ENCODE measurements at regions not wholly inside any gene's neighbourhood (a gene's known extent, or its start where the extent isn't known, plus 50 kb on each side); places are given as distances from the start of the nearest gene placed in this dataset.

DNA sequence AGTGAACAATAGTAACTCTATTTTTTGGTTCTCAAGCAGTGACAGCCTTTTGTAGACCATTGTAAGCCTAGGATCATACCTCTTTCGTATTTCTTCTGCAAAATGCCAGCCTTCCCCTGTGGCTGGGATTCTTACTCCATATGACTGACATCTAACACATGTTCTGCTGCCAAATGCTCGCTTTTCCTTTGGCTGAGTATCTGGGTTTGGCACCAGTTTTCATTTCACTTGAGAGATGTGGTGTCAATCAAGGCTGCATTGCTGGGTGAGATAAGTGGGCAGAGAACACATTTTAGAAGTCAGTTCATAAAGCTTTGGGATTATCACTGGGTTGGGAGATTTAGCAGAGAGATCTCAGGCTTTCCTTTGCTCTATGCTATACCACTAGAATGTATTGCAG lies 514.7 kb upstream of the SGO1 start:
- no peaks in the 10 kb centered on the region for H3K4me1 Mint-ChIP-seq (ENCODE audit: low read depth in 2 of 2)
- H3K27ac Mint-ChIP-seq, result no peak overlapping the region
- no peaks in the 10 kb centered on the region for H3K27me3 Mint-ChIP-seq
- no peaks in the 10 kb centered on the region for H3K36me3 Mint-ChIP-seq
- H3K4me3 Mint-ChIP-seq, result no peak overlapping the region
- ATAC-seq, result no peak
- DNase-seq (ENCODE audit: low spot score), result no peak
- H3K9me3 Mint-ChIP-seq, result peaks cover 10% of the 10 kb centered on the region

DNA sequence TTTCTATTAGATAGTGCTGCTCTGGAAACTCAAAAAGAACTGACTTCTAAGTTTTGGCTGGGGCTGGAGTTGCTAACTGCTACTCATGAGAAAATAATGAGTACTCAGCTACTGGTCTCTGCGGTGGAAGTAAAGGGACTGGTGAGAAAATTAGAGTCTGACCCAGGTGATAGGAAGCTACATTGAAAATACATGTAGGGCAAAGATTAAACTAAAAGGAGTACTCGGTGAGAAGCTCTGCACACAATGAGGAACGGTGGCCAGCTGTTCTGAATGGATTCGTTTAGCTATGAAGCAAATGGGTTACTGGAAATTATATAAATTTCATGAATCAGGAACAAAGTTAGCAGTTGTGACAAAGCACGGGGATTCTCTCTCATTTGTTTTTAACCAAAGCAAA lies 512.9 kb upstream of the SGO1 start:
- Mint-ChIP-seq H3K27ac (no peak overlapping the region), H3K36me3 (no peaks in the 10 kb centered on the region), H3K27me3 (no peaks in the 10 kb centered on the region), H3K4me1 (ENCODE audit: low read depth in 2 of 2) (no peaks in the 10 kb centered on the region), H3K4me3 (no peak overlapping the region), H3K9me3 (peaks cover 14% of the 10 kb centered on the region)
- ATAC-seq (no peak), DNase-seq (ENCODE audit: low spot score) (no peak)

GRCh38 chr3:20696388-20697150 lies 510.6 kb upstream of the SGO1 start:
- H3K9me3 Mint-ChIP-seq, result peaks cover 16% of the 10 kb centered on the region
- DNase-seq (ENCODE audit: low spot score) (no peak), ATAC-seq (no peak)
- H3K36me3 Mint-ChIP-seq, result no peaks in the 10 kb centered on the region
- no peaks in the 10 kb centered on the region for H3K27me3 Mint-ChIP-seq
- no peaks in the 10 kb centered on the region for H3K4me1 Mint-ChIP-seq (ENCODE audit: low read depth in 2 of 2)
- no peak overlapping the region for H3K4me3 Mint-ChIP-seq
- no peak overlapping the region for H3K27ac Mint-ChIP-seq

DNA sequence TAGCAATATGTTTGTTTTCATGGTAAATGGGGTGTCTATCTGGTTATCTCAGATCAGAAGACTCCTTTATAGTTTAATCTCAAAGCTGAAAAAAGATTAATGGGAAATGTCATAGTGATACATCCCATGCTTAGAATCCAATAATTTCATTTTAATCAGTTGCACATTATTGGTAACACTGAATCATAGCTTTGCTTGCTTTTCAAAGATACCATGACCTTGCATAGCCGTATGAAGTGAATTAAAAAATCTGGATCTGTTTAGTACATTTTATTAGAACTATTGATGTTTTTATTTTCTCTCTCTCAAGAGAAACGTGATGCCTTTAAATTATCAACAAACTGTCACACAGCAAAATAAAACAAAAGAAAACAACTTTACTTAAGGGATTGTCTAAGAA lies 506.7 kb upstream of the SGO1 start:
- H3K27me3 Mint-ChIP-seq, result no peaks in the 10 kb centered on the region
- H3K36me3 Mint-ChIP-seq, result no peaks in the 10 kb centered on the region
- DNase-seq (ENCODE audit: low spot score), result no peak
- no peak overlapping the region for H3K4me3 Mint-ChIP-seq
- H3K27ac Mint-ChIP-seq, result no peak overlapping the region
- H3K9me3 Mint-ChIP-seq, result peaks cover 18% of the 10 kb centered on the region
- no peak for ATAC-seq
- H3K4me1 Mint-ChIP-seq (ENCODE audit: low read depth in 2 of 2), result no peaks in the 10 kb centered on the region

- DNase-seq (ENCODE audit: low spot score), result no peak
- H3K36me3 Mint-ChIP-seq, result peaks cover 10% of the 10 kb centered on the region
- H3K9me3 Mint-ChIP-seq, result peaks cover 19% of the 10 kb centered on the region
- no peaks in the 10 kb centered on the region for H3K4me1 Mint-ChIP-seq (ENCODE audit: low read depth in 2 of 2)
- no peak overlapping the region for H3K4me3 Mint-ChIP-seq
- H3K27me3 Mint-ChIP-seq, result no peaks in the 10 kb centered on the region
- no peak for ATAC-seq
- H3K27ac Mint-ChIP-seq, result no peak overlapping the region
Observed at GRCh38 chr3:20683910-20684309, 497.9 kb upstream of the SGO1 start.

GRCh38 chr3:20682573-20682972 lies 496.6 kb upstream of the SGO1 start:
- H3K4me3 Mint-ChIP-seq, result no peak overlapping the region
- H3K36me3 Mint-ChIP-seq, result peaks cover 10% of the 10 kb centered on the region
- ATAC-seq (no peak), DNase-seq (ENCODE audit: low spot score) (no peak)
- H3K9me3 Mint-ChIP-seq, result peaks cover 19% of the 10 kb centered on the region
- H3K4me1 Mint-ChIP-seq (ENCODE audit: low read depth in 2 of 2), result no peaks in the 10 kb centered on the region
- no peaks in the 10 kb centered on the region for H3K27me3 Mint-ChIP-seq
- H3K27ac Mint-ChIP-seq, result no peak overlapping the region

DNA sequence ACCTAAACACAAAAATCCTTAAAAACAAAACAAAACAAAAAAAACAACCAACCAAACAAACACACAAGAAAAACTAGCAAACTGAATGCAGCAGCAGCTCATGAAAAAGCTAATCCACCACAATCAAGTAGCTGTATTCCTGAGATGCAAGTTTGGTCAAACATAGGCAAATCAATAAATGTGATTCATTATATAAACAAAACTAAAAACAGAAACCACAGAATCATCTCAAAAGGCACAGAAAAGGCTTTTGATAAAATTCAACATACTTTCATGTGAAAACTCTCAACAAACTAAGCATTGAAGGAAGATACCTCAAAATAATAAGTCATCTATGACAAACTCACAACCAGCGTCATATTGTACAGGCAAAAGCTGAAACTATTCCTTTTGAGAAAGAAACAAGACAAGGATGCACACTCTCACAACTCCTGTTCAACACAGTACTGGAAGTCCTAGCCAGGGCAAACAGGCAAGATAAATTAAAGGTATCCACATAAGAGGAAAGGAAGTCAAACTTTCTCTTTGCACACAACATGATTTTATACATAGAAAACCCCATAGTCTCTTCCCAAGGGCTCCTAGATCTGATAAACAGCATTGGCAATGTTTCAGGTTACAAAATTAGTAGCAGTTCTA lies 495.1 kb upstream of the SGO1 start:
- no peaks in the 10 kb centered on the region for H3K27me3 Mint-ChIP-seq
- no peak for ATAC-seq
- no peak overlapping the region for H3K27ac Mint-ChIP-seq
- H3K36me3 Mint-ChIP-seq, result peaks cover 5% of the 10 kb centered on the region
- no peak overlapping the region for H3K4me3 Mint-ChIP-seq
- no peak for DNase-seq (ENCODE audit: low spot score)
- H3K4me1 Mint-ChIP-seq (ENCODE audit: low read depth in 2 of 2), result no peaks in the 10 kb centered on the region
- peaks cover 16% of the 10 kb centered on the region for H3K9me3 Mint-ChIP-seq

DNA sequence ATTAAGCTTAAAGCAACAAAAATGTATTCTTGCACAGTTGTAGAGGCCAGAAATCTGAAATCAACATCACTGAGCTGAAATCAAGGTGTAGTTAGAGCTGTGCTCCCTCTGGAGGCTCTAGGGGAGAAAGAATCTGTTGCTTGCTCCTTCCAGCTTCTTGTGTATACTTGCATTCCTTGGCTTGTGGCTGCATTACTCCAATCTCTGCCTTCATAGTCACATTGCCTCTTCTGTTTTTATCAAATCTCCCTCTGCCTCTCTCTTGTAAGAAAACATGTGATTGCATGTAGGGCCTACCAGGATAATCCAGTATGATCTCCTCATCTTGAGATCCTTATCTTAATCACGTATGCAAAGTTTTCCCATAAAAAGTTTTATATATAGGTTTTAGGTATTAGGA lies 487.9 kb upstream of the SGO1 start:
- H3K27me3 Mint-ChIP-seq, result no peaks in the 10 kb centered on the region
- DNase-seq (ENCODE audit: low spot score) (no peak), ATAC-seq (no peak)
- no peak overlapping the region for H3K4me3 Mint-ChIP-seq
- no peaks in the 10 kb centered on the region for H3K36me3 Mint-ChIP-seq
- H3K9me3 Mint-ChIP-seq, result peaks cover 23% of the 10 kb centered on the region
- H3K27ac Mint-ChIP-seq, result no peak overlapping the region
- no peaks in the 10 kb centered on the region for H3K4me1 Mint-ChIP-seq (ENCODE audit: low read depth in 2 of 2)

- Mint-ChIP-seq H3K4me3 (no peak overlapping the region), H3K36me3 (no peaks in the 10 kb centered on the region), H3K27me3 (no peaks in the 10 kb centered on the region), H3K9me3 (peaks cover 28% of the 10 kb centered on the region), H3K27ac (no peak overlapping the region), H3K4me1 (ENCODE audit: low read depth in 2 of 2) (no peaks in the 10 kb centered on the region)
- ATAC-seq (no peak), DNase-seq (ENCODE audit: low spot score) (no peak)
Observed at GRCh38 chr3:20669675-20670074, 483.7 kb upstream of the SGO1 start.

- Mint-ChIP-seq H3K4me1 (ENCODE audit: low read depth in 2 of 2) (no peaks in the 10 kb centered on the region), H3K4me3 (no peak overlapping the region), H3K27ac (no peak overlapping the region), H3K9me3 (peaks cover 32% of the 10 kb centered on the region), H3K36me3 (no peaks in the 10 kb centered on the region), H3K27me3 (no peaks in the 10 kb centered on the region)
- ATAC-seq, result no peak
- no peak for DNase-seq (ENCODE audit: low spot score)
Observed at GRCh38 chr3:20669184-20669583, 483.2 kb upstream of the SGO1 start.

DNA sequence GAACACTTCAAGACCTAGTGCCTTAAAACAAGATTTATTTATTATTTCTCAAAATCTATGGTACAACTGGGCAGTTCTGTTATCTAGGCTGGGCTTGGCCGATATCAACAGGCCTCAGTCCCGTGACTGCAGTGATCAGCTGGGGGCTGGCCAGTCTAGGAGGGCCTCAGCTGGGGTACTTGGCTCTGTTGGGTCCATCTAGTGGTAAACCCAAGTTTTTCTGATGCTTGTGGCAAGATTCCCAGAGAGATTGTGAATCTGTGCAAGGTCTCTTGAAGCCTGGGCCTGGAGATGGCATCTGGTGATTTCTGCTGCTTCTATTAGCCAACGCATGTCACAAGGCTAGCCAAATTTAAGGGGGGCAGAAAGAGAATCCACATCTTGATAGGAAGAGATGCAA lies 482.4 kb upstream of the SGO1 start:
- ATAC-seq, result no peak
- H3K4me1 Mint-ChIP-seq (ENCODE audit: low read depth in 2 of 2), result no peaks in the 10 kb centered on the region
- no peaks in the 10 kb centered on the region for H3K27me3 Mint-ChIP-seq
- H3K36me3 Mint-ChIP-seq, result no peaks in the 10 kb centered on the region
- peaks cover 29% of the 10 kb centered on the region for H3K9me3 Mint-ChIP-seq
- DNase-seq (ENCODE audit: low spot score), result no peak
- H3K27ac Mint-ChIP-seq, result no peak overlapping the region
- H3K4me3 Mint-ChIP-seq, result no peak overlapping the region

DNA sequence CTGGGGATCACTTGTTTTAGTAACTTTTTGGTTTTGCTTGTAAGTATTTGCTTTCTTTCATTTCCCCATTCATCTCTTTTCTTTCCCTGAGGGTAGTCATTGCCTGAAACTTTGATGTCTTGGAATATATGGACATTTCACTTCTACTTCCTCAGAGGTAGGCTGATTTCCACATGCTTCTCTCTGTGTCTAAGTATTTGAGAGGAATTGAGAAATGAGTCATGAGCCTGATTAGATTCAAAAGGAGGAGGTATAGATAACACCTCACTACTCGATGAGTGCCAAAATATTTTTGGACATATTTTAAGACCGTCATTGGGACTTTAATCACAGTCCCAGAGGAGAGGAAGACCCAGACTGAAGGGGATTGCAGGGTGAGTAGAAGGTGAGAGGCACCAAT lies 480.1 kb upstream of the SGO1 start:
- DNase-seq (ENCODE audit: low spot score), result no peak
- Mint-ChIP-seq H3K4me3 (no peak overlapping the region), H3K27me3 (no peaks in the 10 kb centered on the region), H3K9me3 (peaks cover 15% of the 10 kb centered on the region), H3K4me1 (ENCODE audit: low read depth in 2 of 2) (no peaks in the 10 kb centered on the region), H3K27ac (no peak overlapping the region), H3K36me3 (no peaks in the 10 kb centered on the region)
- no peak for ATAC-seq

- H3K27ac Mint-ChIP-seq, result no peak overlapping the region
- H3K4me1 Mint-ChIP-seq (ENCODE audit: low read depth in 2 of 2), result no peaks in the 10 kb centered on the region
- peaks cover 9% of the 10 kb centered on the region for H3K9me3 Mint-ChIP-seq
- H3K27me3 Mint-ChIP-seq, result no peaks in the 10 kb centered on the region
- peaks cover 6% of the 10 kb centered on the region for H3K36me3 Mint-ChIP-seq
- DNase-seq (ENCODE audit: low spot score), result no peak
- ATAC-seq, result no peak
- no peak overlapping the region for H3K4me3 Mint-ChIP-seq
Observed at GRCh38 chr3:20658491-20658890, 472.5 kb upstream of the SGO1 start.

DNA sequence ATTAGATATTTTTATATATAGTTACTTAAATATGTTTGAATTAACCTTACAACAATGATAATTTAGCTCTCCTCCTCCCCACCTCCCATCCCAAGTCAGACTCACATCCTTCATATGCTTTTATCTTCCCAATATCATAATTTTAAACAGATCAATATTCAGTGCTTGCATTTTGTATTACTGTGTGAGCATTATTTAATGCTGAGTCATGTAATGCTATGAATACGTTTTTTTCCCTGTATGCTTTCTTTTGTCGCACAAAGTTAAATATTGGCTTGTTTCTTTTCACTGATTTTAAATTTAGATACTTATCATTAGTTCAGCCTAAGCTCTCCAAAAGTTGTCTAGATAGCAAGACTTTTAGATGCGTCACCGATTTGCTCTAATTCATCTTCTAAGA lies 471.6 kb upstream of the SGO1 start:
- no peak for DNase-seq (ENCODE audit: low spot score)
- Mint-ChIP-seq H3K4me3 (no peak overlapping the region), H3K27me3 (no peaks in the 10 kb centered on the region), H3K4me1 (ENCODE audit: low read depth in 2 of 2) (no peaks in the 10 kb centered on the region), H3K27ac (no peak overlapping the region), H3K9me3 (peaks cover 9% of the 10 kb centered on the region), H3K36me3 (peaks cover 6% of the 10 kb centered on the region)
- no peak for ATAC-seq
